ENCODE measurements at regions not wholly inside any gene's neighbourhood (a gene's known extent, or its start where the extent isn't known, plus 50 kb on each side); places are given as distances from the start of the nearest gene placed in this dataset.
"Not testable (repeated sequence)": the region's sequence is repeated elsewhere in the genome, so short reads cannot be mapped to it uniquely, and the experiment has no call there.

DNA sequence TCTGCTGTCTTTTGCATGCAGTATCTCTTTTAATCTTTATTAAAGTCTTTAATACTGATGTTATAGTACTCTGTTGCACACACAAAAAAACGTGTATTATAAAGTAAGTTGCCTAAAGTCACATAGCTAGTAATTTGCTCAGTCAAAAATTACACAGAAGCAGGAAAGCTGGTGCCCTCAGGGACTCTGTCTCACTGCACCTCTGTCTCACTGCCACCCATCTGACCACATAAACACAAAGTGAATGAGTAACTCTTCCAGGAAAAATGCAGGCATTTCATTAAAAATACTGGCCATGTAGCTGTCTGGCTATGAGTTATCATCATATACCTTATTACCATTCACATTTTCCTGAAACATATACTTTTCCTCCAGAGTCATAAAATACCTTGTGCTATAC, 591.7 kb downstream of the CSNK1G3 start:
- no peak for DNase-seq
- TF ChIP-seq, protein P1, sequence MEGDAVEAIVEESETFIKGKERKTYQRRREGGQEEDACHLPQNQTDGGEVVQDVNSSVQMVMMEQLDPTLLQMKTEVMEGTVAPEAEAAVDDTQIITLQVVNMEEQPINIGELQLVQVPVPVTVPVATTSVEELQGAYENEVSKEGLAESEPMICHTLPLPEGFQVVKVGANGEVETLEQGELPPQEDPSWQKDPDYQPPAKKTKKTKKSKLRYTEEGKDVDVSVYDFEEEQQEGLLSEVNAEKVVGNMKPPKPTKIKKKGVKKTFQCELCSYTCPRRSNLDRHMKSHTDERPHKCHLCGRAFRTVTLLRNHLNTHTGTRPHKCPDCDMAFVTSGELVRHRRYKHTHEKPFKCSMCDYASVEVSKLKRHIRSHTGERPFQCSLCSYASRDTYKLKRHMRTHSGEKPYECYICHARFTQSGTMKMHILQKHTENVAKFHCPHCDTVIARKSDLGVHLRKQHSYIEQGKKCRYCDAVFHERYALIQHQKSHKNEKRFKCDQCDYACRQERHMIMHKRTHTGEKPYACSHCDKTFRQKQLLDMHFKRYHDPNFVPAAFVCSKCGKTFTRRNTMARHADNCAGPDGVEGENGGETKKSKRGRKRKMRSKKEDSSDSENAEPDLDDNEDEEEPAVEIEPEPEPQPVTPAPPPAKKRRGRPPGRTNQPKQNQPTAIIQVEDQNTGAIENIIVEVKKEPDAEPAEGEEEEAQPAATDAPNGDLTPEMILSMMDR (IDR thresholded peaks at IDR 0.05): no peak
- no peak for TF ChIP-seq POLR2A (IDR thresholded peaks at IDR 0.05)
- 61 to 84% (median 74%) methylated on average over 1 of the region's 1 CpG for WGBS, 4 donors
- no peak for ATAC-seq
- intact Hi-C loops (cut with DNase I): no loop called here
- Histone ChIP-seq H3K4me3 (no peak overlapping the region), H3K27ac (no peak overlapping the region), H3K9me3 (no peaks in the 10 kb centered on the region), H3K4me1 (no peaks in the 10 kb centered on the region), H3K27me3 (no peaks in the 10 kb centered on the region), H3K36me3 (no peaks in the 10 kb centered on the region)

DNA sequence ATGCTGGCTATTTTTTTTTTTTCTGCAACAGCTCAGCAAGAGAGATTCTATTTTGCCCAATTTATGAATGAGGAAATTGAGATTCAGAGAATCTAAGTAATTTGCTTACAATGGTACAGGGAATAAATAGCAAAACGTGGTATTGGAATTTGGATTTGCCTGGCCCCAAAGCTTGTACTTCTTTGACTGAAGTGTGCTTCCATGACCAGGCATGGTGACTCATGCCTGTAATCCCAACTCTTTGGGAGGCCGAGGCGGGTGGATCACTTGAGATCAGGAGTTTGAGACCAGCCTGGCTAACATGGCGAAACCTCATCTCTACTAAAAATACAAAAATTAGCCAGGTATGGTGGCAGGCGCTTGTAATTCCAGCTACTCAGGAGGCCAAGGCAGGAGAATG, 591.1 kb downstream of the CSNK1G3 start:
- H3K4me1 ChIP-seq; ATAC-seq; H3K27ac ChIP-seq; H3K36me3 ChIP-seq; intact Hi-C loops (cut with DNase I); DNase-seq; H3K27me3 ChIP-seq; H3K9me3 ChIP-seq; H3K4me3 ChIP-seq: not testable (repeated sequence)
- WGBS, 4 donors: 91 to 94% (median 93%) methylated on average over 5 of the region's 5 CpGs

DNA sequence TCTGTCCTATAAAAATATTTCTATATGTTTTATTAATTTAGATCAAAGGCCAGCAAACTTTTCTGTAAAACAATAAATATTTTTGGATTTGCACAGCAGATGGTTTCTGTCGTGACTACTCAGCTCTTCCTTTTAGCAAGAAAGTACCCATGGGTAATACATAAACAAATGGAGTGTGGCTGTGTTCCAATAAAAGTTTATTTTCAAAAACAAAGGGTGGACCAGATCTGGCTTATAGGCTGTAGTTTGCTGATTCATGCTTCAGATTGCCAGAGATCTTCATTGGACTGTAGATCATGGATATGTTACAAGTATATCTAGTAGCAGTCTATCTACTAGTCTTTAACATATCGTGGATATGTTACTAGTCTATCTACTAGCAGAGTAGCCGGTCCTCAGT, 590.5 kb downstream of the CSNK1G3 start:
- H3K4me1 ChIP-seq: no peaks in the 10 kb centered on the region
- WGBS, 4 donors: 68 to 78% (median 74%) methylated on average over 3 of the region's 3 CpGs
- intact Hi-C loops (cut with DNase I): no loop called here

DNA sequence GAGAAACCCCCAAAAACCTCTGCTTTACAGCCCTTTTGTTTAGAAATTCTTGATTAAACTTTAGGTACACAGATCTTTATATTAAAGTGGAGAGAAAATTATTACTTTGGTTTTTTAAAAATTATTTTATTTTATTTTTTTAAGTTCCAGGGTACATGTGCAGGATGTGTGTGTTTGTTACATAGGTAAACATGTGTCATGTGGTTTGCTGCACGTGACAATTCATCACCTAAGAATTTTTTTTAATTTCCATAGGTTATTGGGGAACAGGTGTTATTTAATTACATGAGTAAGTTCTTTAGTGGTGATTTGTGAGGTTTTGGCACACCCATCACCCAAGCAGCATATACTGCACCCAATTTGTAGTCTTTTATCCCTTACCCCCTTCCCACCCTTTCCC, 581.7 kb downstream of the CSNK1G3 start:
- H3K27me3 ChIP-seq: no peaks in the 10 kb centered on the region
- H3K4me1 ChIP-seq: no peaks in the 10 kb centered on the region
- intact Hi-C loops (cut with DNase I): no loop called here
- peaks cover 0 to 3% (median 0%) of the 10 kb centered on the region in 12 donors for H3K9me3 ChIP-seq
- ATAC-seq (no peak), DNase-seq (no peak)
- TF ChIP-seq, protein P1 (IDR thresholded peaks at IDR 0.05): no peak
- no peak for TF ChIP-seq POLR2A (IDR thresholded peaks at IDR 0.05)
- 90 to 100% (median 95%) methylated on average over 1 of the region's 1 CpG for WGBS, 4 donors
- no peak overlapping the region for H3K27ac ChIP-seq
- no peak overlapping the region for H3K4me3 ChIP-seq
- no peaks in the 10 kb centered on the region for H3K36me3 ChIP-seq

More for the DNA sequence above, 590.5 kb downstream of the CSNK1G3 start:
- TF ChIP-seq, protein P1 (IDR thresholded peaks at IDR 0.05): no peak
- no peak for TF ChIP-seq POLR2A (IDR thresholded peaks at IDR 0.05)
- no peaks in the 10 kb centered on the region for H3K27me3 ChIP-seq
- DNase-seq (no peak), ATAC-seq (no peak)
- H3K4me3 ChIP-seq: no peak overlapping the region
- H3K36me3 ChIP-seq: no peaks in the 10 kb centered on the region
- no peaks in the 10 kb centered on the region for H3K9me3 ChIP-seq
- no peak overlapping the region for H3K27ac ChIP-seq

DNA sequence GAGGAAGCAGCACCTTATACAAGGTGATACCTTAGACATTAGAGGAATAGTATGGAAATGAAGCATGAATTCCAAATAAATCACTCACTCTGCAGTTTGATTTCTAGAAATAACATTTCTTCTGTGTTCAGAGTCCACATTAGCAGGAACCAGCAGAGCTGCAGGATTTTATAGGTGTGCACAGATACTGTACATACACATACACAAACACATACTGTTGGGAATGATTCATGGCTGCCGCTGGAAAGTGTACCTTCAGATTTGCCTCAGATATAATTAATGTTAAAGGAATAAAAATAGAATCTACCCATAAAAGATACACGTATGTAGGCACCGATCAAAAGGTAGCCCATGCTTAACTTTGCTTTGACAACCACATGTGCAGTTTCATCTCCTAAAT, 578.1 kb downstream of the CSNK1G3 start:
- 93 to 95% (median 94%) methylated on average over 3 of the region's 3 CpGs for WGBS, 4 donors
- ATAC-seq: no peak

More for the DNA sequence above, 578.1 kb downstream of the CSNK1G3 start:
- Histone ChIP-seq H3K4me3 (no peak overlapping the region), H3K9me3 (peaks cover 0 to under 1% (median 0%) of the 10 kb centered on the region in 12 donors), H3K4me1 (no peaks in the 10 kb centered on the region), H3K27ac (no peak overlapping the region), H3K27me3 (no peaks in the 10 kb centered on the region), H3K36me3 (no peaks in the 10 kb centered on the region)
- no peak for DNase-seq
- no peak for TF ChIP-seq POLR2A (IDR thresholded peaks at IDR 0.05)
- TF ChIP-seq, protein P1 (IDR thresholded peaks at IDR 0.05): no peak
- intact Hi-C loops (cut with DNase I): no loop called here
